K562 (cell line): ENCODE measurements at regions not wholly inside any gene's neighbourhood (a gene's known extent, or its start where the extent isn't known, plus 50 kb on each side); places are given as distances from the start of the nearest gene placed in this dataset.

ENCODE experiments used
- ATAC-seq: fragments of 200-7000 bp; cut with Tn5 transposase; 3 replicates; pipeline ENCODE4 v1.9.1; 2020; ENCODE audit warnings: moderate library complexity
- BruUV-seq: library from RNA; stranded (reverse); fragments of 400-500 nt; replicated peaks from 2 replicates; lab custom pipeline; 2021; lab: Mats Ljungman, UMichigan
- CTCF ChIA-PET: fragments of 300-600 bp; formaldehyde crosslinking; extraction: SDS; loops from one replicate; lab custom pipeline; 2021; ENCODE audit warnings: low intra/inter-chr PET ratio; lab: Yijun Ruan, JAX
- POLR2A ChIA-PET: fragments of 300-600, 350-650 bp; sonication (Branson Sonifier 250); formaldehyde crosslinking; extraction: SDS; loops from one replicate; lab custom pipeline; 2021; ENCODE audit warnings: antibody characterized with exemption, inconsistent platforms; lab: Yijun Ruan, JAX
- DNase-seq, 4 experiments: peaks; one replicate each; pipeline versions ENCODE4 v3.0.0 to v3.0.0-alpha.2; 2011 to 2018; ENCODE audit warnings: low spot score in 3 of 4, mixed read lengths in 3 of 4; ENCODE audit errors: extremely low read depth in 1 of 4
- FAIRE-seq: peaks from 2 replicates; lab custom pipeline; 2011; peaks lifted over from hg19 to GRCh38; lab: Jason Lieb, UNC
- H2AFZ ChIP-seq: 2 replicates; pipeline ENCODE4 v1.6.0; 2011; ENCODE audit warnings: low read depth, low read length, control low read depth, inconsistent platforms
- H3K27ac ChIP-seq: fragments of 200-600 bp; 3 replicates; pipeline ENCODE4 v1.8.0; 2011; ENCODE audit warnings: low read depth, mild to moderate bottlenecking, control low read depth, inconsistent platforms, low read length, moderate library complexity, mixed read lengths; ENCODE audit errors: extremely low read depth
- H3K27me3 ChIP-seq, 2 experiments: fragments of 300-600 bp in 1 of 2; 2 replicates in 1 of 2; 3 replicates in 1 of 2; pipeline versions ENCODE4 v1.6.0 to v1.8.0; 2011; ENCODE audit warnings: inconsistent platforms in 2 of 2, low read length in 2 of 2, mild to moderate bottlenecking in 1 of 2, mixed read lengths in 1 of 2, moderate library complexity in 1 of 2; ENCODE audit not compliant: control insufficient read depth in 2 of 2, insufficient read depth in 2 of 2
- H3K36me3 ChIP-seq: fragments of 300-600 bp; 3 replicates; pipeline ENCODE4 v1.8.0; 2011; ENCODE audit warnings: mild to moderate bottlenecking, low read length, inconsistent platforms; ENCODE audit not compliant: control insufficient read depth, insufficient read depth
- H3K4me1 ChIP-seq, 2 experiments: fragments of 200-600 bp in 1 of 2; replicated peaks in 1 of 2; 2 replicates in 1 of 2; 3 replicates in 1 of 2; pipeline versions ENCODE4 v1.5.1 to v1.8.0; 2011; ENCODE audit warnings: inconsistent platforms in 2 of 2, low read length in 2 of 2, mild to moderate bottlenecking in 1 of 2, mixed read lengths in 1 of 2, moderate library complexity in 1 of 2; ENCODE audit not compliant: control insufficient read depth in 2 of 2, insufficient read depth in 2 of 2
- H3K4me2 ChIP-seq: 2 replicates; pipeline ENCODE4 v1.6.1; 2011; ENCODE audit warnings: low read length, control low read depth, inconsistent platforms, mixed read lengths; ENCODE audit not compliant: insufficient read depth
- H3K4me3 ChIP-seq: fragments of 200-600 bp; sonication (generic), shearing (Covaris generic); 2 replicates; pipeline ENCODE4 v1.5.1; 2016; ENCODE audit warnings: control low read depth, inconsistent platforms
- H3K79me2 ChIP-seq: fragments of 200-600 bp; 3 replicates; pipeline ENCODE4 v1.8.0; 2011; ENCODE audit warnings: low read length, inconsistent platforms; ENCODE audit not compliant: control insufficient read depth, insufficient read depth
- H3K9ac ChIP-seq, 2 experiments: 2 replicates each; pipeline versions ENCODE4 v1.6.0 to v1.6.1; 2011; ENCODE audit warnings: low read depth in 2 of 2, low read length in 2 of 2, control low read depth in 1 of 2, inconsistent platforms in 1 of 2, mild to moderate bottlenecking in 1 of 2, mixed read lengths in 1 of 2; ENCODE audit not compliant: insufficient read depth in 1 of 2
- H3K9me1 ChIP-seq: one replicate; pipeline ENCODE4 v1.6.0; 2011; ENCODE audit warnings: inconsistent platforms, mild to moderate bottlenecking, low read length, moderate library complexity; ENCODE audit not compliant: control insufficient read depth, insufficient read depth
- H3K9me3 ChIP-seq: replicated peaks from 2 replicates; pipeline ENCODE4 v1.5.1; 2011; ENCODE audit warnings: low read depth, low read length, inconsistent platforms; ENCODE audit not compliant: control insufficient read depth, insufficient read depth
- H4K20me1 ChIP-seq: replicated peaks from 2 replicates; pipeline ENCODE4 v1.6.1; 2011; ENCODE audit warnings: low read length, inconsistent platforms, mixed read lengths; ENCODE audit not compliant: control insufficient read depth, insufficient read depth
- CLOCK ChIP-seq: fragments of 250-450 bp; sonication (Bioruptor Pico); IDR thresholded peaks from 2 replicates; pipeline ENCODE4 v1.4.0; 2020; ENCODE audit warnings: mild to moderate bottlenecking, moderate library complexity, borderline replicate concordance
- HMGXB4 ChIP-seq: sonication (generic); formaldehyde crosslinking; IDR thresholded peaks from 2 replicates; pipeline ENCODE4 v1.8.1; 2023; ENCODE audit warnings: mild to moderate bottlenecking, missing genetic modification reagents
- MXD1 ChIP-seq: fragments of 250-450 bp; sonication (Bioruptor Pico); IDR thresholded peaks from 2 replicates; pipeline ENCODE4 v1.8.0; 2021; ENCODE audit warnings: borderline replicate concordance, mild to moderate bottlenecking, moderate library complexity; ENCODE audit not compliant: poor library complexity, severe bottlenecking
- RHOXF2B ChIP-seq: fragments of 250-450 bp; sonication (Bioruptor Pico); conservative IDR thresholded peaks from 2 replicates; pipeline ENCODE4 v1.5.1; 2021
- SPI1 ChIP-seq: IDR thresholded peaks from 2 replicates; pipeline ENCODE4 v1.6.1; 2011; ENCODE audit warnings: low read depth, low read length, control low read depth, borderline replicate concordance
- ZFPM2 ChIP-seq: fragments of 250-450 bp; sonication (Bioruptor Pico); IDR thresholded peaks from 2 replicates; pipeline ENCODE4 v1.5.1; 2022; ENCODE audit warnings: mild to moderate bottlenecking
- ZNF217 ChIP-seq: sonication (generic); formaldehyde crosslinking; IDR thresholded peaks from 2 replicates; pipeline ENCODE4 v1.8.0; 2022; ENCODE audit warnings: mild to moderate bottlenecking, missing genetic modification reagents
- WGBS: fragments of 100-300 bp; shearing (Covaris generic); methylation state at CpG from one replicate; pipeline ENCODE4 v1.1.6; 2016; ENCODE audit warnings: low coverage, mixed read lengths; ENCODE audit not compliant: insufficient coverage; ENCODE audit errors: missing lambda C conversion rate; 5-methylcytosine and 5-hydroxymethylcytosine counted together
- in situ Hi-C: fragments of 300-500 bp; cut with MboI; formaldehyde crosslinking; loops from 4 replicates; pipeline ENCODE4 v1.15.0; 2018; ENCODE audit warnings: inconsistent platforms, mixed read lengths
- intact Hi-C: fragments of 100-400 bp; cut with micrococcal nuclease; formaldehyde crosslinking; loops from 2 replicates; pipeline ENCODE4 v1.14.2; 2022
- TF ChIP-seq, protein P1 (sequence below): sonication (generic); formaldehyde crosslinking; IDR thresholded peaks from 2 replicates; pipeline ENCODE4 v1.9.0; 2022; ENCODE audit warnings: mild to moderate bottlenecking, missing genetic modification reagents

GRCh38 chr3:44016818-44017217, 224.9 kb upstream of the TOPAZ1 start:
- no peak overlapping the region for H3K27ac ChIP-seq
- H3K9ac ChIP-seq = no peak overlapping the region
- in situ Hi-C loops (no loop called here), intact Hi-C loops (no loop called here)
- DNase-seq = no peak
- peaks cover 3 to 7% of the 10 kb centered on the region in 2 experiments; a peak in 3 of 5 replicates for H3K4me1 ChIP-seq
- no peaks in the 10 kb centered on the region for H3K79me2 ChIP-seq
- 0% methylated on average over 3 of the region's 3 CpGs for WGBS
- no peak overlapping the region for H3K4me2 ChIP-seq
- FAIRE-seq = no peak
- no peak overlapping the region for H3K4me3 ChIP-seq
- H3K36me3 ChIP-seq = no peaks in the 10 kb centered on the region
- H2AFZ ChIP-seq = no peak overlapping the region
- peaks cover 41 to 57% of the 10 kb centered on the region in 2 experiments for H3K27me3 ChIP-seq
- no peaks in the 10 kb centered on the region for H4K20me1 ChIP-seq
- no peaks in the 10 kb centered on the region for H3K9me3 ChIP-seq
- ChIA-PET CTCF (no interaction called here), POLR2A (no interaction called here)
- BruUV-seq = no TSS peak
- no peaks in the 10 kb centered on the region for H3K9me1 ChIP-seq
- ATAC-seq = no peak
- TF ChIP-seq SPI1 (no peak), ZFPM2 (CRISPR knock-in tag) (no peak), ZNF217 (no peak), MXD1 (CRISPR knock-in tag) (no peak), CLOCK (CRISPR knock-in tag) (no peak), HMGXB4 (CRISPR knock-in tag) (no peak), RHOXF2B (CRISPR knock-in tag) (no peak)
- TF ChIP-seq, protein P1, sequence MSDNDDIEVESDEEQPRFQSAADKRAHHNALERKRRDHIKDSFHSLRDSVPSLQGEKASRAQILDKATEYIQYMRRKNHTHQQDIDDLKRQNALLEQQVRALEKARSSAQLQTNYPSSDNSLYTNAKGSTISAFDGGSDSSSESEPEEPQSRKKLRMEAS (CRISPR knock-in tag) = no peak
